OCI-LY3 (cell line): ENCODE measurements at regions not wholly inside any gene's neighbourhood (a gene's known extent, or its start where the extent isn't known, plus 50 kb on each side); places are given as distances from the start of the nearest gene placed in this dataset.

Source experiments
- EZH2phosphoT487 ChIP-seq: fragments of 200-600 bp; shearing (Covaris generic); IDR thresholded peaks from 2 replicates; pipeline ENCODE4 v1.6.1; 2018; ENCODE audit warnings: antibody characterized with exemption, mixed run types, low read depth
- TF ChIP-seq, protein P1 (sequence below): fragments of 200-600, 300-600 bp; sonication (generic); IDR thresholded peaks from 2 replicates; pipeline ENCODE4 v1.5.1; 2014; ENCODE audit warnings: antibody characterized with exemption, low read length, low read depth

DNA sequence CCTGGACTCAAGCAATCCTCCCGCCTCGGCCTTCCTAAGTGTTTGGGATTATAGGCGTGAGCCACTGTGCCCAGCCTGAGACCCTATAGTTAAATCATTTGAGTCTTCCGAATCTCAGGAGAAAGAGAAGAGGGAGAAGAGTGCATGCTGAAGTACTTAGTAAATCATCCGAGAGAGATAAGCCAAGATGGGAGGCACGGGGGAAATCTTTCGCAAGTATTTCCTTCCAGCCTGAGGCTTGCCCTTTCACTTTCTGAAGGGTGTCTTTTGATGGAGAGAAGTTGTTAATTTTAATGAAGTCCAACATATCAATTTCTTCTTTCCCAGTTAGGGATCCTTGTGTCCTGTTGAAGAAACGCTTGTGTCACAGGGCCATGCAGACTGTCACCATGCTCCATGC, 97.1 kb upstream of the SLC6A6 start:
- TF ChIP-seq, protein P1, sequence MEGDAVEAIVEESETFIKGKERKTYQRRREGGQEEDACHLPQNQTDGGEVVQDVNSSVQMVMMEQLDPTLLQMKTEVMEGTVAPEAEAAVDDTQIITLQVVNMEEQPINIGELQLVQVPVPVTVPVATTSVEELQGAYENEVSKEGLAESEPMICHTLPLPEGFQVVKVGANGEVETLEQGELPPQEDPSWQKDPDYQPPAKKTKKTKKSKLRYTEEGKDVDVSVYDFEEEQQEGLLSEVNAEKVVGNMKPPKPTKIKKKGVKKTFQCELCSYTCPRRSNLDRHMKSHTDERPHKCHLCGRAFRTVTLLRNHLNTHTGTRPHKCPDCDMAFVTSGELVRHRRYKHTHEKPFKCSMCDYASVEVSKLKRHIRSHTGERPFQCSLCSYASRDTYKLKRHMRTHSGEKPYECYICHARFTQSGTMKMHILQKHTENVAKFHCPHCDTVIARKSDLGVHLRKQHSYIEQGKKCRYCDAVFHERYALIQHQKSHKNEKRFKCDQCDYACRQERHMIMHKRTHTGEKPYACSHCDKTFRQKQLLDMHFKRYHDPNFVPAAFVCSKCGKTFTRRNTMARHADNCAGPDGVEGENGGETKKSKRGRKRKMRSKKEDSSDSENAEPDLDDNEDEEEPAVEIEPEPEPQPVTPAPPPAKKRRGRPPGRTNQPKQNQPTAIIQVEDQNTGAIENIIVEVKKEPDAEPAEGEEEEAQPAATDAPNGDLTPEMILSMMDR: no peak
- TF ChIP-seq EZH2phosphoT487: no peak
